Activated CD4-positive, alpha-beta T cell treated with anti-CD3 and anti-CD28 coated beads, Interleukin-2, amount 50 U/mL, for 24 hours (primary cell): ENCODE measurements at regions not wholly inside any gene's neighbourhood (a gene's known extent, or its start where the extent isn't known, plus 50 kb on each side); places are given as distances from the start of the nearest gene placed in this dataset.
"Not testable (repeated sequence)": the region's sequence is repeated elsewhere in the genome, so short reads cannot be mapped to it uniquely, and the experiment has no call there.

Experiments
- DNase-seq, 2 donors: peaks; one replicate each; pipeline ENCODE4 v3.0.0-alpha.2; 2020; ENCODE audit warnings: low read depth in 1 of 2, low spot score in 1 of 2

DNA sequence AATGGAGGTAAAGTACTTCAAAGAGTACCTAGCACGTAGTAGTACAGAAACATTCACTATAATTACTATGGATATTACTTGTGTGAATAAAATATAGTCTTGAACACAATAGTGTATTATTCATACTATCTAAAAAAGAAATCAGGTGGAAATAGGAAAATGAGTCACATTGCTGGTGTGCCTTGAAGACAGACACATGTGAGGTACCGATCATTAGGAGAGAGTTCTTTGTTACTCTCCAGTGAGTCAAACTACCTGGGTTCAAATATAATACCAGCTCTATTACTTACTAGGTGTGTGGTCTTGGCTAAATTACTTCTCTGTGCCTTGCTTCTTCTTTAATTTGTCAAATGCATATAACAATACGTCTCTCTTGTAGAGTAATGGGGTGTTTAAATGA is 50.8 kb upstream of the BEND6 start:
- DNase-seq, result no peak

DNA sequence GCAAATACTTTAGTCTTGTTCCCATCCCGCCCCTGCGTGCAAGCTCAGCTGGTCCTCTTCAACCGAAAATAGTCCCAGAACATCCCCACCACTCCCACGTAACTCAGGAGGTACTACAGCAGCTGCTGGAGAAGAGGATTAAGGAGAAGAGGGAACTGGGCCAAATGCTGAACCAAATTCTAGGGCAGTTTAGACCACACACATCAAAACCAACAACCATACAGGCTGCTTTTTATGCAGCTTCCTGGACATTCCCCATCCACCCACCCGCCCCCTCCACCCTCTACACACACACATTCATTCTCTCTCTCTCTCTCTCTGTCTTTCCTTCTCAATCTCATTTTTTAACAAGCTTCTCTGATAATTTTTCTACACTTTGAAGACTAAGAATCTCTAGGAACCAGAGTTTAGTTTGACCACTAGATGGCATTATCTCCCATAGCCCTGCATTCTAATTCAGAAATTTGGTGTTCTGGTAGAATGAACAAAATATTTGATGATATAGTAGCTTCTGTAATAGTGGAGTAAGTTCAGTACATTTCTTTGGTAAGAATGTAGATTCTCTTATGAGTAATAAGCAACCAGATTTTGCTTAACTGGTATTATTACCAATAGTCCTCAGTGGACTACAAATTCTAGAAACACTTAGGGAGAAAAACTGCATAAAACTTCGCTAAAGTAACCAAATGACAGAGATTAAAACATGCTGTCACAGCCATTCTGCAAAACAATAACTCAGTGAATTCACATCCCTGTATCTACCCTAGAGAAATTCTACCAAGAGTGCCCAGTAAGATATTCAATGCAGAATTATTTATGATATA is 52.1 kb upstream of the BEND6 start:
- no peak for DNase-seq

DNA sequence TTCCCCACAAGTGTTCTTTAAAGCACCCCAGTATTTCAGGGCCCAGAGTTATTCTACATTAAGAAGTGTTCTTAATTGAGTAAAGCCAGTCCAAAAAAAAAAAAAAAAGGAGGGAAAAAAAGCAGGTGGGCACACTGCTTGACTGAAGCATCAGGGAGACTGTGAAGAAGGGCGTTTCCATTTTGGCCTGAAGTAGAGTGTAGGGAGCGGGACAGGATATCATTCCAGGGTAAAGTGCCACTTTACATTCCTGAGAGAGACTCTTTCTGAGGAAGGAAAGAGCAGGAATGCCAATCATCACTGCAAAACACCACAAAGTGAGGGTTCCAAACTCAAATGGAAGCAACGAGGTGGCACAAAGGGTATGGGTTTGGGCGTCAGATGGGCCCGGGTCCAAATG is 54.1 kb upstream of the BEND6 start:
- no peak for DNase-seq

DNA sequence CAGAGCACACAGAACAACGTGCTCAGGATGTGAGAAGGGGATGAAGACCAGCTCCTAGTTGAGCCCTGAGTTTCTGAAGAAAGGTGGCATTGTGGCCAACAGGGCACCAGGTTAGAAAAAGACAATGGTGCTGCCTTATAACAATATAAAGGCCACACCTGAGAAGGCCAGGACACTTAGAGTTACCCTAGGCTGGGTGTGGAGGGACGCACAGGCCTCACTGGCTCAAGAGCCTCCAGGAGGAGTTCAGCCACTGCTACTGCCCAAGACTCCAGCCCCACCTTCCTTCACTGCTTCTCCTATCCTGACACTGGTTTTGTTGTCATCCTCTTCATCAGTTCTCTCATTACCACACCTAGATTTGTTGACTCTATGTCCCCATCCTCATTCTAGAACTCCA is 55.2 kb upstream of the BEND6 start:
- no peak for DNase-seq

DNA sequence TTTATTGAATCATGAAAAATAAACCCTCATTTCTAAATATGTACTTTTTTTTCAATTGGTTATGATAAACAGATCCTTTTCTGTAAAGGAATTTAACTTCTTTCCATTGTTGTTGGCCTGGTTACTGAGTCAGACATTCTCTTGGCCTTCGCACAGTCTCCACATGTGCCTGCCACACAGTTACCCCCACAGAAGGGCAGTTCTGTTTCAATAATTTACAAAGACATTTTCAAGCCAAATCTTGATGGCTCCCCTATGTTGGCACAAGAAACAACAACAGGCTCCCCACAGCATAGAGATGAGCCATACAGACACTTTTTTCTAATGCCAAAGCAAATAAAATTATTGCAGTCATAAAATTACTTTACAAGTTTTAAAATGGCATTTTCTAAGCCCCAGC is 55.6 kb upstream of the BEND6 start:
- DNase-seq, result no peak

DNA sequence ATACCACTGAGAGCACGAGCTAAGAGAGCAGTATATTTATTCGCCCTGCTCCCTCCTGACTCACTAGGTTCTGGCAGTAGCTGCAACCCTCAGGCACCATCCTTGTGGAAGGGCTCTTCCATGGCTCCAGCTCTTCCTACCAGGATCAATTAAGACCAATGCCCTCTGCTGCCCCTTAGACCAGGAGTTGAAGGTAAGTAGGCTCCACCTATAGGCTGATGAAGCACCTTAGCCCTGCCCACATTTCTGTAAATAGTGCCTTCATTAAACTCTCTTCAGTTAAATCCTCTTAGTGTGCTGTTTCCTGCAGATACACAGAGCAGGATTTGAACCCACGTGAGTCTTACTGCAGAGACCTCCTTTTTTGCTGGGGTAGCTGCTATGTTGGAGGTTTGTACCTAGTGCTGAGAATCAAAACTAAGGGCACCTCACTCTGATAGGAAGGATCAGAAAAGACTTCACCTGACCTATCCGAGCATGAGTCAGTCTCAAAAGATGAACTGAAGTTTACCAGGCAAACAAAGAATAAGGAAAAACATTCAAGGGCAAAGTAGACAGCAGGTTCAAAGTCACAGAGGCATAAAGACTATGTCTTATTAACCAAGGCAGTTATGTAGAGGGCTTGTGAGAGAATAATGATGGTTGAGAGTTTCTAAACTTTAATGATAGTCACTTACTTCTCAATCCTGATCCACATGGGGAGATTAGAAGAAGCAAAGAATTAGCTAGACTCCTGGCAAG is 56.9 kb upstream of the BEND6 start:
- DNase-seq, result no peak

DNA sequence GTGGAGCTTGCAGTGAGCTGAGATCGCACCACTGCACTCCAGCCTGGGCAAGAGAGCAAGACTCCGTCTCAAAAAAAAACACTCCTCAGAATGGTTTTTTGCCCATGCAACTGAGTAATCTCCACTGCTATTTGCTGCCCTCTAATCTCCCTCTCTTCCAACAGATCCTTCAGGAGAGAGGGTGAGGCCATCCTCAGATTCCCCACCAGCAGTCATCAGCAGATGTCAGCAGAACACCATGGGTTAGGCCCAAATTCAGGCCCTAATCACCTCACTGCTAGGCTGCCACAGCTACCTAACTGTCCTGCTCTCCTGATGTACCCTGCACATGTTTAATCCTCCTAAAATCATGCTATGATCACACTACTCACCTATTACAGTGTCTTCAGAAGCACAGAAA is 63.2 kb upstream of the BEND6 start:
- DNase-seq, result no peak

DNA sequence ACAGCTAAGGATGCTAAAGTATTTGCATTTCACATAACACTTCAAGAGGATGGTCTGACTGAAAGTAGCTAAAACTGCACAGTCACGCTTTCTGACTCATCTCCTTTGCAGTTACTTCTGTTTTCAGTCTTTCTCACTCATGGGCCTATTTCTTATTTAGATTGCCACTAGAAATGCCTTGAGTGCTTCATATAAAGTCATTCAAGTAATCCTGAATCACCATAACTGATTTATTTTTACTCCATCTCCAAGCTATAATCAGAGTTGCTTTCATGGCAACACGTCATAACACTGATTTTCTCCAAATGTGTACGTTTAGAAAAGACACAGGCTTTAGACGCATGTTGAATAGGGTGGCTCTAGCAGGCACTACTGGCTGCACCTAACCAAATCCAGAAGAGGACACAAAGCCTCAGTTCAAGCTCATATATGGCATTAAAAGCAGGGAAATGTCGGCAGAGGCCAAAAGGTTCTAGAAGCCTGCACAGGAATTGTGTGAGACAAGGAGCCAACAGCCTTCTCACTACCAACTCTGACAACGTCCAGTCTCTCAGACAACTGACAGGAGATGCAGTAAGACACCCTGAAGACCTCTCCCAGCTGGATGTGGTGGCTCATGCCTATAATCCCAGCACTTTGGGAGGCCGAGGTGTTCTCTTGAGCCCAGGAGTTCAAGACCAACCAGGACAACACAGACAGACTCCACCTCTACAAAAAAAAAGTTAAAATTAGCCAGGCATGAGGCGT is 64.1 kb upstream of the BEND6 start:
- DNase-seq, result no peak

DNA sequence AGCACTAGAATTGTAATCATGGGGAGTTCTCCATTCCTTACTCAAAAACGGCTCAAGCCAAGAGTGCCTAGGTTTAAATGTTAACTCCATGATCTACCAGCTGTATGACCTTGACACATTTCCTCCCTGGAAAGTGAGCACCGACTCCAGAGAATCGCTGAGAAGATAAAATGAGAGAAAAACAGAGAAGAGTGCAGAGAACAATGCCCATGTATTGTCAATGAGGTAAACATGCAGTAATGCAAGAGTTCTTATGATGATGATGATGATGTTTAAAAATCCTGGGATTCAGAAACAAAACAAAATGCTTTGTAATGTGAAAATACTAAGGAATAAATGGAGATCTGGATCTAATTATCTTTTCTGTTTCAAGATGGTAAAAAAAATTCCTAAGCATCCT is 64.8 kb upstream of the BEND6 start:
- no peak for DNase-seq

DNA sequence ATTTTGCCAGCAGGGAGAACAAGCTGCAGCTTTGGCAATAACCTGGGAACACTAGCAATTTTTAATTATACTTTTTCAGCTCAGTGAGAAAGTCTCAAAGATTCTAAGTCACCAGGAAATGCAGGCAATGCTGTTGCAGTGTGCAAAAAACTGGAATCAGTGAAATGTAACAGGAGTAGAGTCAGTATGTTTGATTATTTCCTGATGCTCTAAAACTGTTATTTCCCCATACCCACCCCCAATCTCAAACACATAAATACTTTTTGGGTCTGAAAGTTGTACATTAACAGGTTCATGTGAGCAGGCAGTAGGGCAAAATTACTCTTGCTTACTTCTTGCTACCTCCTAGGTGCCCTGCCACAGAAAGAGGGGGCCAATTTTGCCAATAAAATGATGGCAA is 65.4 kb upstream of the BEND6 start:
- no peak for DNase-seq

DNA sequence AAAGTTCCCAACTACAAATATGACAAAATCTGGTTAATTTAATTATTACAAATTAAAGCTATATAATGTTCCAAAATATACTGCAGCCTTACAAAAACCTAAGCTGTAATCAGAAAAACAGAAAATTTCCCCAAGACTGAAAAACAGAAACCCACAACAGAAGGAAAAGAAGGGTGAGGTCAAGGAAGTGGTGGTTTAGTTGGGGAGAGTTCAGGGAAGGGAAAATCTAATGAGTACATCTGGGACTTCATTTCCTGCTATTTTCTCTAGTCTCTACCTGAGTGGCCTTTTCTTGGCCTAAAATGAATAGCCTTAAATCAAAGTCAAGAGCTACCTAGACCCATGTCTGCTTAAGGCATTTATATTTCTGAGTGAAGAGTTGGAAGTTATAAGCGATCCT is 66.2 kb upstream of the BEND6 start:
- DNase-seq, result no peak

DNA sequence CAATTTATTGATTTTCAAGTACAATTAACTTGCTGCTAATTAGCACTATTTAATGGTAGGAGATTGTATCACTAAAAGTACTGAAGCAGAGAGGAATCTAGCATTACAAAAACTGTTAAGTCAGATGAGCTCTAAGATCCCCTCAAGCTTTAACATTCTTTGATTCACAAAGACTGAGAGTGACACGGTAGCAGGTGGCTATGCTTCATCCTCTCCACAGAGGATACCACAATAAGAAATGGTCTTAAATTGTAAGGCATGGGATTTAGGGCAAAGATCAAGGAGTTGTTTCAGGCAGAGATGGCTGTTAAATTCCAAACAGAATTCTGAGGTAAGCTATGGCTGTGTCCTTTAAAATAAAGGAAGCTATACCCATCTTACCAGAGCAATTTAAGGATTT is 67.8 kb upstream of the BEND6 start:
- no peak for DNase-seq

DNA sequence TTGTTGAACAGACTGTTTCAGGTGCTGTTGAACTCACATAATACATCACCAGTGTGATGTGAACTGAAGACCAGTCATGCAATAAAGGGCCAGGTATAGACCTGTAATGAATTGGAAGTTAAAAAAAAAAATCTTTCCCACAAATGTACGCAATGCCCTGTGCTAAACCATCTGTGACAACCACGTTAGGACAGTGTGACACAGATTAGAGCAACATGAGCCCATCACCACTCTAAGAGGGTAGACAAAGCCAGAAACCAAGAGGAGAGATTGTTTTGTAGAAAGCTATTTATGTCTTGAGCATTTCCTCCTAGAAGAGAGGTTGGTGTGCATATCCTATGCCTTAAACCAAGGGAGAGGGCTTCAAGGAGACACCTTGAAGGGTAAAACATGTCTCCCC is 77.0 kb upstream of the BEND6 start:
- DNase-seq, result no peak

DNA sequence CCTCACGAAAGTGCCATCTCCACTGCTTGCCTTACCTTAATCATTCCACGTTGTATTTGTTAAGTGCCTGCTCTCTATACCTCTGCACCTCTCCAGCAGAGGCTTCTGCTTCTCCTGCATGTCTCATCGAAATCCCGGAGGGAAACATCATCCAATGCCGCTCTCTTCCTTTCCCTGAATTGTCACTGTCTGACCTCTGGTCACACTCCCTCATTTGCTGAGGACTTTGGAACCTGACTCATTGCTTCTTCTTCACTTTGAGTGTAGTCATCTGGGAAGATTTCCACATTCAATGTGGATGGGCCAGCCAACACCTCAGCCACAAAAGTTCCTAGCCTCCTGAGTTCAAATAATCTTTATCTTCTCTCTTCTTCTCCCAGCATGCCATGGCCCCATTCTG is 78.9 kb upstream of the BEND6 start:
- DNase-seq, result no peak

DNA sequence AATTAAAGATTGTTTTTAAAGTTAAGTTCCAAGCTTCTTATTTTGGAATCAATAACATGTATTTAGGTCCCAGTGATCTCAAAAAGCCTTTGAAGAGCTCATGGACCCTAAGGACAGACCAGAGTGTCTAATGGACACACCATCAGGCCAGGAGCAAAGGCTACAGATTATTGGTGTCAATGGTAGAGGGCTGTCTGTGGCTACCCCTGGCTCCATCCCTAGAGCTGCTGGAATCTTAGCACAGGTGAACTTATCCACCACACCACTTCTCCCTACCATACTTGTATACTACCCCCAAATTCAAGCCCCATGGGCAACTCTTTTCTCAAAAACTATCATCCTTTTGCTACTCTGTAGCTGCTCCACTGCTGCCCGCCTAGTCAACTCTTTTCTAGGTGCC is 79.4 kb upstream of the BEND6 start:
- no peak for DNase-seq

DNA sequence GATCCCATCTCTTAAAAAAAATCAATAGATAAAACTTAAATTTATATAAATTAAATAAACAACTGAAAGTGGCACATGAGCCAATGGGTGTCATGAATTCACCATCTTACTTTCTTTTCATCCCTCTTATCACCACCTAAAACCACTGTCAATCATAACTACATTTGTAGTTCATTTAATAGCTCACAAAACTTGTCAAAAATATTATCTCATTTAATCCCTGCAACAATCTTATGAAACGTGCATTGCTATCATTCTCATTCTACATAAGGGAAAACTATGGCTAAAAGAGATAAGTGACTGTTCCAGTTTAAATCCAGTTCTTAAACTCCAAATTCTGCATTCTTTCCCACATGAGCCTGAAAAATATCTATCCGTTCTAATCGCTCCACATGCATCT is 80.6 kb upstream of the BEND6 start:
- no peak for DNase-seq

DNA sequence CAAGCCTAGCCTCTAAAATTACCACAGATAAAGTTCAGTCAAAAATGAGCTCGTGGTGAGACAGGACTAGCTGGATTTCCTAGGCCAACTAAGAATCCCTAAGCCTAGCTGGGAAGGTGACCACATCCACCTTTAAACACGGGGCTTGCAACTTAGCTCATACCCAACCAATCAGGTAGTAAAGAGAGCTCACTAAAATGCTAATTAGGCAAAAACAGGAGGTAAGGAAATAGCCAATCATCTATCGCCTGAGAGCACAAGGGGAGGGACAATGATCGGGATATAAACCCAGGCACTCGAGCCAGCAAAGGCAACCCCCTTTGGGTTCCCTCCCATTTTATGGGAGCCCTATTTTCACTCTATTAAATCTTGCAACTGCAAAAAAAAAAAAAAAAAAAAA is 84.9 kb upstream of the BEND6 start:
- not testable (repeated sequence) for DNase-seq

DNA sequence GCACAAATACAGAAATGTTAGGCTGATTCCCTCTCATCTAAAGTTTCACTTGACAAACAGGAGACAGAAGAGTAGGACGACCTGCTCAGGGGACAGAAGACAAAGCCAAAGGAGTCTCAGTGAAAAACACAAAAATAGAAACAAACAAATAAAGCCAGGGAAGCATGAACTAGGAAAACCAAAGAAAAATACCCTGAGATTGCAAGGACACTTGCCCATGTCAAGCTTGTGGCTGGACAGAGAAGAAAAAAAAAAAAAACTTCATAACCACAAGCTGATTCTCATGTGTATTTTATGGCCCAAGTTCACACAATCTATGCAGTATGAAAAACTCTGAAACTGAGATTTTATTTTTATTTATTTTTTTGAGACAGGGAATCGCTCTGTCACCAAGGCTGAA is 85.6 kb upstream of the BEND6 start:
- DNase-seq, result no peak

DNA sequence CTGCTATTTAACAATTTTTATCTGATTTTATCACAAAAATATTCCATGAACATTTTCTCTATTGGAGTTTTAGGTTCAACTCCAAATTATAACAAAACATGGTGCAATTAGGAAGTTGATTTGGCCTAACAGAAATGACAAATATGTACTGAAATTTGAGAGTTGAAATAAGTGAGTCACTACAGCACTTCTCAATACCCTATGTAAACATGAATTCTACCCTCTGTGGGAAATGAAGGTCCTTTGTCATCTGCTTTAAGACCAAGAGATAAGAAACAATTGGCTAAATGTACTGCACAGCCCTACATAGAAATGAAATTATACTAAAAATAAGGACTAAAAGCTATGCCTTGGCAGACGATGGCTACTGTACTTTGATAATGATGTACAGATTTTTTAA is 86.2 kb upstream of the BEND6 start:
- no peak for DNase-seq

DNA sequence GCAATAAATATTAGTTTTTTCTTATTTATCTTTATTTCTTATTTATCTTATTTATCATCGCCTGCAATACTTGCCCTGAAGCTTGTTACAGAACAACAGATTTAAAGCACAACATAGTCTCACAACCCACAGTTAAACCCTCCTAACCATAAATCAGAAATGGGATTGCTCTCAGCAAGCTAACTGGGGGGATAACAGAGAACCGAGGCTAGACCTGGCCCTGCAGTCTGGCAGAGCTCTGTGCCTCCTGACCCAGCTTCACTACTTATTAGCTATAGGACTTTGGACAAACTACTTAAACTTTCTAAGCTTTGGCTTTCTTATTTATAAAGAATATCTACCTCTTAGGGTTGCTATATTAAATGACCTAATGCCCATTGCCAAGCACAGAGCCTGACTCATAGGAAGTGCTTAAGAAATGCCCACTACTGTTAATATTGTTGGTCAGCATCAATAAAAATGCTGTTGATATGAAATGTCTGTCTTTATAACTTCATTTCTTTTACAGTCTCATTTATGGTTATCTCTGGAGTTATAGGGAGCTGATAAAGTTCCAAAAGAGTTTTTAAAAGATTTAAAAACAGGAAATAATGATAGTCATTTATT is 87.9 kb upstream of the BEND6 start:
- no peak for DNase-seq

DNA sequence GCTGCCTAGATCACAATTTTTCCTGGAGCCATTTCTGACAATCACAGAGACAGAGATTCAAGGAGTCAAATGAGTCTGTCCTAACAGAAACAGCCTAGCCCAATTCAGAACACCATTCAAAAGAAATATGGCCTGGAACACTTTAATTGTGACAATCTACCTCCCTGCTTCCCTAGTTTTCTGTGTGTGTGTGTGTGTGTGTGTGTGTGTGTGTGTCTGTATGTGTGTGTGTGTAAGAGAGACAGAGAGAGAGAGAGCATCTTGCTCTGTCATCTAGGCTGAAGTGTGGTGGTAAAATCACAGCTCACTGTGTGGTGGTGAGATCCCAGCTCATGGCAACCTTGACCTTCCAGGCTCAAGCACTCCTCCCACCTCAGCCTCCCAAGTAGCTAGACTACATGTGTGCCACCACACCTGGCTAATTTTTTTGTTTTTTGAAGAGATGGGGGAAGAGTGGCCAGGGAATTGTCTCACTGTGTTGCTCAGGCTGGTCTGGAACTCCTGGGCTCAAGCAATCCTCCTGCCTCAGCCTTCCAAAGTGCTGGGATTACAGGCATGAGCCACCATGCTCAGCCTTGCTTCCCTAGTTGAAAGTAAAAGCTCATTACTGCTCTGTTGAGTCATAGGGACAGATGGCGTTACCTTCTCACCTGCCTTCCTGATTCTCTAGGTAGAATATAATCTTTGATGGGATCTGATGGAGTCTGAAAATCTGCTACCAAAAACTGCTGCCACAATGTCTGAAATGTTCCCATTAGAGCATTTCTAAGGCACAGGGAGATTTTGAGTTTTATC is 89.6 kb upstream of the BEND6 start:
- DNase-seq, result no peak
